Activated CD4-positive, alpha-beta T cell treated with anti-CD3 and anti-CD28 coated beads for 36 hours (primary cell): ENCODE measurements at regions not wholly inside any gene's neighbourhood (a gene's known extent, or its start where the extent isn't known, plus 50 kb on each side); places are given as distances from the start of the nearest gene placed in this dataset.
A peak's percentile ranks its signal among the peaks of the same experiment; 100 is the strongest.

Experiments
- ATAC-seq: fragments of 200-7000 bp; cut with Tn5 transposase; one replicate; pipeline ENCODE4 v1.10.0; 2021; ENCODE audit warnings: mild to moderate bottlenecking, moderate library complexity
- CTCF ChIA-PET: fragments of 350-600 bp; sonication (Branson Sonifier 250); formaldehyde crosslinking; loops from one replicate; lab custom pipeline; 2021; ENCODE audit warnings: antibody characterized with exemption; lab: Charles Lee
- POLR2A ChIA-PET: fragments of 350-600 bp; sonication (Branson Sonifier 250); formaldehyde crosslinking; loops from one replicate; lab custom pipeline; 2021; ENCODE audit warnings: antibody characterized with exemption, inconsistent platforms; lab: Charles Lee
- DNase-seq: peaks from one replicate; pipeline ENCODE4 v3.0.0-alpha.2; 2020
- H3K27ac Mint-ChIP-seq: one replicate; pipeline ENCODE4 v1.8.0; 2021; ENCODE audit warnings: mixed read lengths
- H3K27me3 Mint-ChIP-seq: one replicate; pipeline ENCODE4 v1.8.0; 2021; ENCODE audit warnings: mixed read lengths
- H3K36me3 Mint-ChIP-seq: one replicate; pipeline ENCODE4 v1.8.0; 2021; ENCODE audit warnings: low read depth, mixed read lengths
- H3K4me1 Mint-ChIP-seq: one replicate; pipeline ENCODE4 v1.8.0; 2021; ENCODE audit warnings: mixed read lengths
- H3K4me3 Mint-ChIP-seq: one replicate; pipeline ENCODE4 v1.8.0; 2021; ENCODE audit warnings: mild to moderate bottlenecking, moderate library complexity, mixed read lengths
- H3K9me3 Mint-ChIP-seq: one replicate; pipeline ENCODE4 v1.8.0; 2021; ENCODE audit warnings: low read depth, mixed read lengths
- intact Hi-C, 2 experiments: fragments of 100-400 bp; cut with DNase I in 1 of 2; cut with micrococcal nuclease in 1 of 2; formaldehyde crosslinking; loops; one replicate each; pipeline versions ENCODE4 v1.14.2 to v1.15.1; 2022 to 2024; cut with DNase I, micrococcal nuclease

DNA sequence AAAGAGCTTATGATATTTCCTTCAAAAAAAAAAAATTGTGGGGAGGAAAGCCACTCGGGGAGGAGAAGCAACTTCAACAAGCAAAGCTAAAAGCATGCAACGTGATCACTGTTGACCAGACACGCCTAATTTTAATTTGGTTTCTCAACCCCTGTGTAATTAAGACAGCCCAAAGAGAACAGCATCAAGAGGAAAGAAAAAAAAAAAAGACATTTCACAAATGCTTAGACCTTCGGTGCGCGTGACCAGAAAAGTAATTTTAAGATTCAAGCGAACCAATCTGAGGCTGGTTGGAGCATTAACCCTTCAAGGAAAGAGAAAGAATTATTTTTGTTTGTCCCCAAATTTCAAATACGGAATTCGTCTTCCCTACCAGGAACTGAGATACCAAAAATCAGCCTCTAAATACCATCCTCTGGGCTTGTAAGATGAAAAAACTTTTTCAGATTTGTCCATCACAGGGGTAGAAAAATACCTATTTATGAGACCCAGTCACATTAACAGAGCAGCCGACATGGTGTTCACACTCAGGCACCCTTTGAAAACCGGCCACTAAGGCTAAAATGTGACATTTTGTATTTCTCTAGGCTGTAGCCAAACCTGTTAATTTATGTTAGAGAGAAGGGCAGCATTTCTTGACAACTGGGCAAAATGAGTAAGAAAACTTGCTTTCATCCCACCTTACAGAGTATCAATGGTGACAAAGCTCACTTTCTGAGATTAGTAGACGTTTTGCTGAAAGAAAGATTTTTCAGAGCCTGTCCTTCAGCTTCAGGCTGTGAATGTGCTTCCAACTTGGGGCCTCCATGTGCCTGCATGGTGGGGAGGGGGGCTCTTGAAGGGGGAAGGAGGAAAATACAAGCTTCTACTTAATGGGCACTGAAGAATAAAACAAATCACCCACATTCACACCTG lies 179.9 kb upstream of the KLF14 start:
- Mint-ChIP-seq H3K36me3 (peaks cover 89% of the 10 kb centered on the region), H3K27me3 (no peaks in the 10 kb centered on the region), H3K9me3 (no peaks in the 10 kb centered on the region), H3K27ac (peak overlapping the region; percentile 99), H3K4me3 (peak overlapping the region; percentile 88), H3K4me1 (peaks cover 94% of the 10 kb centered on the region)
- ChIA-PET POLR2A (interaction anchor here (0.5 to 7.0 kb wide), 32 partner anchors 8 to 999 kb away, joined by 3 to 139 read pairs (median 7); no protein-coding TSS in a partner anchor), CTCF (interaction anchor here (0.5 to 9.3 kb wide), 17 partner anchors 14 to 454 kb away, joined by 3 to 96 read pairs (median 4); no protein-coding TSS in a partner anchor)
- intact Hi-C loops: loop anchor here (1.0 to 5.0 kb wide), 16 partner anchors 21 to 1477 kb away; no protein-coding TSS in a partner anchor
- no peak for ATAC-seq
- peak; percentile 30 for DNase-seq

DNA sequence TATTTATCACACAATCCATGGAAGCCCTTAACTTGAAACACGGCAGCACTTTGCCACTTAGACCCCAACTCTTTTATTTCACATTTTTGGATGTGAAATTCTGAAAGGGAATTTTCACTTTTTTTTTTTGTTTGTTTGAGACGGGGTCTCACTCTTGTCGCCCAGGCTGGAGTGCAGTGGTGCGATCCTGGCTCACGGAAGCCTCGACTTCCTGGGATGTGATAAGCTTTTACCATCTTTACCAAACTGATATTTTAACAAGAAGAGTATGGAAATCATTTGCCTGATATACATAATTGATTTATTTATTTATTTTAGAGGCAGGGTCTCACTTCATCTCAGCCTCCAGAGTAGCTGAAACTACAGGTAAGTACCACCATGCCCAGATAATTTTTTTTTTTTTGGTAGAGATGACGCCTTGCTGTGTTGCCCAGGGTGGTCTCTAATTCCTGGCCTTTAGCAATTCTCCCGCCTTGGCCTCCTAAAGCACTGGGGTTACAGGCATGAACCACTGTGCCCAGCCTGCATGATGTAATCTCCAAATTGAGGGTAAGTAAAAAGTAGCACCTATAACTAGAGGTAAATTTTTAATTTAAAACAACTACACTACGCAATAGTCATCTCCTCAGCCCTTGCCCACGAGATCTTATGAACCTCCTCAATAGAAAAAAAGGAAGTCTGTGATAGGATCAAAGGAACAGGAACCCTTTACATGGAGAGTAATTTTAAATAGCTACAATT lies 180.7 kb upstream of the KLF14 start:
- intact Hi-C loops: loop anchor here (5.0 kb wide), 2 partner anchors 193 to 1477 kb away; no protein-coding TSS in a partner anchor
- POLR2A ChIA-PET: interaction anchor here (0.5 to 7.0 kb wide), 17 partner anchors 11 to 1000 kb away, joined by 3 to 139 read pairs (median 11); no protein-coding TSS in a partner anchor
- peaks cover 93% of the 10 kb centered on the region for H3K4me1 Mint-ChIP-seq
- H3K36me3 Mint-ChIP-seq: peaks cover 89% of the 10 kb centered on the region
- DNase-seq (peak; percentile 4), ATAC-seq (no peak)
- H3K4me3 Mint-ChIP-seq: peak overlapping the region; percentile 88
- H3K9me3 Mint-ChIP-seq: no peaks in the 10 kb centered on the region
- H3K27me3 Mint-ChIP-seq: no peaks in the 10 kb centered on the region
- CTCF ChIA-PET: interaction anchor here (0.5 to 9.3 kb wide), 12 partner anchors 10 to 272 kb away, joined by 3 to 96 read pairs (median 4); no protein-coding TSS in a partner anchor
- H3K27ac Mint-ChIP-seq: peak overlapping the region; percentile 99

DNA sequence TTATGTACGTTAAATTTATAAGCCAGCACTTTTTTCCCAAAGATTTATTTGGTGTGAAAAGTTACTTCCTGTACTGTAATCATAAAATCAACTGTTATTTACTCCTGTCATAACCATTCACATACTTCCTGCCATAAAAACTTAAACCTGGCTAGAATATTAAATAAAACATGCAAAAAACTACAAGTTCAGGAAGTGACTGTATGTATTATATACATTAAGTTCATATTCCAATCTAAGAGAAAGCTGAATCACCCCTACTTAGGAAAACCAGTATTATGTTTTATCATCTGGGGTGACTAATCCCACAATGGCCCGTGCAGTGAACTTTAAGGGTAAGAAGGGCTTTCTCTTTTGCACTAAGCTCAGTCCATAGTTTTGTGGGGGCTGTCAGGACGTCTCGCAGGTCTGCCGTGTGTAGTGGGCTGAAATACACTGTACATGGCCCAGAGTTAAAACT lies 183.7 kb upstream of the KLF14 start:
- Mint-ChIP-seq H3K4me3 (peak overlapping the region; percentile 16), H3K36me3 (peaks cover 85% of the 10 kb centered on the region), H3K27ac (peak overlapping the region; percentile 89), H3K27me3 (no peaks in the 10 kb centered on the region), H3K9me3 (no peaks in the 10 kb centered on the region), H3K4me1 (peaks cover 95% of the 10 kb centered on the region)
- intact Hi-C loops: no loop called here
- POLR2A ChIA-PET: interaction anchor here (0.6 to 2.3 kb wide), 10 partner anchors 11 to 192 kb away, joined by 3 to 11 read pairs (median 4); no protein-coding TSS in a partner anchor
- ATAC-seq (no peak), DNase-seq (no peak)
- CTCF ChIA-PET: interaction anchor here (0.8 to 2.6 kb wide), 6 partner anchors 21 to 192 kb away, joined by 3 to 15 read pairs (median 3); no protein-coding TSS in a partner anchor

DNA sequence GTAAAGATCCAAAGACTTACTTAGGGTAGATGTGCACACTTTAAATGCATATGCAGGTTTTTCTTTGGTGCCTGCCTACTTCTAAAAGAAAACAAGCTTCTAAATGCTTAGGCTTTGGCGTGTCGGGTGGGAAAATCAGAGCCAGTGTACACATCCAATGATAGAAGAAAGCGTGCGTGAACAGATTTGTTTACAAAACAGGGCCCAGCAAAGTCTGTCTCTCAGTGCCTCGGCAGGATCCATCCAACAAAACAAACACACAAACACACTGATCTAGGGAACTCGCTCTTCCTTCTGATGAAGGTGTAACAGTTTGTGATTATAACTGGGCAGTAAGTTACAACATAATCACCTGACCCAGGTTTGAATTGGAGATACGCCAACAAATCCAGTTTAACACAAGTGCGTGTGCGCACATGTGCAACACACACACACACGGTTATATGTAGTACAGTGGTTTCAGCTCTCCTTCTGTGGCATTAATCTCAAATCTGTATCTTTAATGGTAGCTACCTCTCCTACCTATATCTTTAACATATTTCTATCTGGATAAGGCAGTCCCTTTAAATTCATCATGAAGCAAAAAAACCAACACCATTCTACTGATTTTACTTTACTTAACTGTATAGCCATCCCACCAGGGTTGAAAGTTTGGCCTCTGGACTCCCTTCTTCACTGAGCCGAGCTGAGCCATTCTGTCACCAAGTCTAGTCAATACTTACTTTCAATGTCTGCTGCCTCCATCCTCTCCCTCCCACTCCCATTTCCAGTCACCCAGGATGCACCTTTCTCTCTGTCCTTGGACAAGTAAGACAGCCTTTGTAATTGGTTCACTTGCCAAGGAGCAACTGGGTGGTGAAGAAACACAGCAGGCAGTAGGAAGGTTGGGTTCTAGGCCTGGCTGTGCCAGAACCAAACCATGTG lies 184.4 kb upstream of the KLF14 start:
- intact Hi-C loops: no loop called here
- Mint-ChIP-seq H3K36me3 (peaks cover 87% of the 10 kb centered on the region), H3K4me1 (peaks cover 98% of the 10 kb centered on the region), H3K4me3 (peak overlapping the region; percentile 16), H3K27me3 (no peaks in the 10 kb centered on the region), H3K9me3 (no peaks in the 10 kb centered on the region), H3K27ac (peak overlapping the region; percentile 89)
- CTCF ChIA-PET: interaction anchor here (0.8 to 2.6 kb wide), 7 partner anchors 22 to 191 kb away, joined by 3 to 15 read pairs (median 3); no protein-coding TSS in a partner anchor
- POLR2A ChIA-PET: interaction anchor here (0.6 to 2.3 kb wide), 13 partner anchors 8 to 192 kb away, joined by 3 to 11 read pairs (median 3); no protein-coding TSS in a partner anchor
- peak; percentile 62 for ATAC-seq
- DNase-seq: peak; percentile 74

DNA sequence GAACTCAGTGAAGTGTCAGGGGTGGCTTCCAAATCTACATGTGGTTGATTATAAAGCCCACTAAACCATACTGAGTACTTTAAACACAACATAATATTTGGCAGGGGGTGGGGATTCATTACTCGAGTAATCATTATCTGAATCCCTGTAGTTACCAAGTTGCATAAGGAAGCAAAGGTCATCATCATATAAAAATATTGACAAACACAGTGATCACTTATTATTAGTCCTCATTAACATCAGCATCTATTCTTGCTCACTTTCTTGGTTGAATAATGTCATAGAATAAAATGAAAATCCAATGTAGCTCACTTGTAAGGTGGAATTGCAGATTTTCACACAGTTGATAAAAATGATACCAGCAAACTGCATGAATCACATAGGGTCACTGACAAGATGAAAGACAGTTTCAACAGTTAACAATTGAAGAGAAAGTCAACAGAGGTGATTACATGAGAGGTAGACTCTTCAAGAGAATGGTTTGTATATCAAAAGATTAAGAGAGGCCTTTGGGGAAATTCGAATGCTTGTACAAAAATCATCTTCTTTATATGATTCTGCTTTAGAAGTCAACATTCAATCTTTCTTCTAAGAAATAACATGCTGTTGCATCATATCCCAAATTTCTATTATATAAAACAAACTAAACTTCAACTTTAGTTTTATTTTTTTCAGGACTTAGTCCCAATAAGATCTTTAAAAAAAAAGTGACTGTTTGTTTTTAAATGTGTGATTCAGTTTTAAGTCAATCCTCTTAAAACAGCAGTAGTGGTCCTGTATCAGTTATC lies 185.5 kb upstream of the KLF14 start:
- Mint-ChIP-seq H3K27me3 (no peaks in the 10 kb centered on the region), H3K36me3 (peaks cover 87% of the 10 kb centered on the region), H3K4me3 (peak overlapping the region; percentile 2), H3K27ac (peak overlapping the region; percentile 89), H3K4me1 (peaks cover 96% of the 10 kb centered on the region), H3K9me3 (no peaks in the 10 kb centered on the region)
- no peak for DNase-seq
- POLR2A ChIA-PET: interaction anchor here (0.7 to 2.3 kb wide), 4 partner anchors 10 to 40 kb away, joined by 3 to 11 read pairs (median 4); no protein-coding TSS in a partner anchor
- intact Hi-C loops: no loop called here
- ATAC-seq: peak; percentile 17
- CTCF ChIA-PET: interaction anchor here (0.7 to 2.6 kb wide), 3 partner anchors 23 to 28 kb away, joined by 3 to 15 read pairs (median 3); no protein-coding TSS in a partner anchor

DNA sequence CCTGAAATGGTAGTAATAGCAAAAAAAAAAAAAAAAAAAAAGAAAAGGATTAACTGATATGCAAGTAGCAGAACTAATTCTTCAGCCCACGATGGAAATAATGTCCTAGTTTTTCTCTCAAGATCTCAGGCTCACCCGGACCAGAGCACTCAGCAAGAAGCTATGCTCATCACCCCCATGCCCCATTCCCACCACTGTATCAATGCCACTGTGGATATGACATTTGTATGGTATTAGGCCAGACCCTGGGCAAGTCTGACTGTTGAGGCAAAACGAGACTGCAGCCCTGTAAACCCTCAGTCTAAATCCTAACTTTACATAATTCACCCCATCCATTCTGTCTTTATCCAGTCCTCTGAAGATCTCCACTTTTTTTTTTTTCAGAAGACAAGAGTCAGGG lies 186.1 kb upstream of the KLF14 start:
- H3K36me3 Mint-ChIP-seq: peaks cover 90% of the 10 kb centered on the region
- ChIA-PET POLR2A (interaction anchor here (0.7 to 2.3 kb wide), 2 partner anchors 15 to 39 kb away, joined by 5 to 11 read pairs; no protein-coding TSS in a partner anchor), CTCF (interaction anchor here (0.7 to 2.6 kb wide), 2 partner anchors 23 to 29 kb away, joined by 3 to 15 read pairs; no protein-coding TSS in a partner anchor)
- H3K4me1 Mint-ChIP-seq: peaks cover 96% of the 10 kb centered on the region
- intact Hi-C loops: no loop called here
- H3K9me3 Mint-ChIP-seq: no peaks in the 10 kb centered on the region
- no peak for DNase-seq
- no peak overlapping the region for H3K4me3 Mint-ChIP-seq
- H3K27ac Mint-ChIP-seq: peak overlapping the region; percentile 83
- no peak for ATAC-seq
- H3K27me3 Mint-ChIP-seq: no peaks in the 10 kb centered on the region

DNA sequence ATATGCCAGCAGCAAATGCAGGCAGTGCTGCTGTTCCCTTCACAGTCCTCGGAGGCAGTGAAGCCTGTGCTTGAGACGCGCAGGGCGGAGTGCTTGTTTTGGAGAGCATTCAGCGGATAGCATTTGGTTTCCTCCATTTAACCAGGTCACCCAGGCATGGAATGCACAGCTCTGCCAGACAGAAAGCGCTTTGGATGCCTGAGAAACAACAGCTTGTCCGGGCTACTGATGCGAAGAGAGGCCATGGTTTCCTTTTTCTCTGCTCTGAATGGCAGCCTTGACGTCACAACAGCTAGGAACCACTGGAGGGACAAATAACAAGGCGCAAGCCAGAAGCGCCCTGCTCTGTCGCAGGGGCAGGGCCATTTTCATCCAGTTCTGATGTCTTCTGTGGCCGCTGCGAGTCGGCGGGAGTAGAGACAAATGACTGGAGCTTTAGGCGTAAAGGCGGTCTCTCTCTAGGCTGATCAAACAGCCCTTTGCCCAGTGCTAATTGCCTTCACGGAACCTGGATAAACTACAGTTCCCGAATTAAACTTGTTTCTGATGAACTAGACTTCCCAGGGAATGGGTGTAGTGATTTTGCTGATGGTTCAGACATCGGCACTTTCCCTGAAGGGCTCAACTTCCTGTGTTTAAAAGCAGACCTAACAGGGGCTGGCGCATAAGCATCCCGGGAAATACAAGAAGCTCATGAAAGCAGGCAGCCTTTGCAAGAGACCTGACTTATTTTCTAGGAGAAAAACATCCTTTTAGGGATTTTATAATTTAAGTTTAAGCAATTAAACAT lies 187.6 kb upstream of the KLF14 start:
- Mint-ChIP-seq H3K27ac (peak overlapping the region; percentile 47), H3K36me3 (peaks cover 90% of the 10 kb centered on the region), H3K9me3 (no peaks in the 10 kb centered on the region), H3K4me3 (no peak overlapping the region), H3K4me1 (peaks cover 96% of the 10 kb centered on the region), H3K27me3 (no peaks in the 10 kb centered on the region)
- DNase-seq: no peak
- ChIA-PET CTCF (interaction anchor here (1.3 kb wide), 1 partner anchor 25 kb away, joined by 4 read pairs; no protein-coding TSS in a partner anchor), POLR2A (interaction anchor here (0.7 to 2.0 kb wide), 2 partner anchors 8 to 39 kb away, joined by 4 to 10 read pairs; no protein-coding TSS in a partner anchor)
- intact Hi-C loops: no loop called here
- no peak for ATAC-seq

DNA sequence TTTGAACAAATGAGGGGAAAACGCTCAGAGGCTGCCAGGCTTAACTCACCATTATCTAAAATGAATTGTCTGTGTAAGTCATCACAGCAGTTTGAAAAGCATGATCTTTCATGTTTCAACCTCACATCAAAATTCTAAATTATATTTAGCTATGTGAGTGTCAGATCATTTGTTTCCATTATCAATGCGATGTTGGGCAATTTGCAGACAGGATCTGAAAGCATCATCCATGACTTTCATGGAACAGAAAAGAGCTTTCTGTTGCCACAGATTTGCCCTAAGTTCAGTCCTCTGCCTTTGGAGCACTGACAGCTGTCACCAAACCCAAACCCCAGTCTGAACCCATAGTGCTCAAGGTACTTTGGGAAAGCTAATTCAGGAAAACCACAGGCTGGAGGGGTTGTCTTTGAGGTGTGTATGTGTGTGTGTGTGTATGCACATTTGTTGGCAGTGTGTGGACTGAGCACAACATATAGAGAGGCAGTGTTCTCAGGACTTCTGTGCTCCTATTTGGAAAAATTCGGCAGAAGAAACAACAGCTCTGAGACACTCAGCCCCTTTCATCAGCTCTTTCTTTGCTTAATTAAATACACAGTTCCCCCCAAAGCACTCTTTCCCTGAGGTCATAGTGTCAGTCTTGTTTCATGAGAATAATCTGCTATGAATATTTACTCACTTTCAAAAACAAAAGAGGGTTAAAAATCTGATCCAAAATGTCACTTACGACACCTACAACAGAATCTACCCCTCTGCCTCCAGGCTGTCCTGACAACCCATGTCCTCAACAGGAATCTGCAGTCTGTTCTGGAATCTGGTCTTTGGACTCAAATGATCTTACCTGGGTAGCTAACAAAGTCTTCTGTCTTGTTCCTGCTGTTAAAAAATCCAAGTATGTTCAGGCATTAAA lies 188.5 kb upstream of the KLF14 start:
- ChIA-PET POLR2A (interaction anchor here (0.6 to 2.0 kb wide), 2 partner anchors 9 to 25 kb away, joined by 3 to 10 read pairs; no protein-coding TSS in a partner anchor), CTCF (interaction anchor here (0.9 to 3.5 kb wide), 4 partner anchors 12 to 1270 kb away, joined by 3 to 14 read pairs (median 4); no protein-coding TSS in a partner anchor)
- H3K4me3 Mint-ChIP-seq: no peak overlapping the region
- peaks cover 96% of the 10 kb centered on the region for H3K4me1 Mint-ChIP-seq
- no peak for DNase-seq
- no peak for ATAC-seq
- intact Hi-C loops: no loop called here
- H3K27me3 Mint-ChIP-seq: no peaks in the 10 kb centered on the region
- H3K36me3 Mint-ChIP-seq: peaks cover 90% of the 10 kb centered on the region
- peak overlapping the region; percentile 48 for H3K27ac Mint-ChIP-seq
- no peaks in the 10 kb centered on the region for H3K9me3 Mint-ChIP-seq
